H1 (cell line): ENCODE measurements at regions not wholly inside any gene's neighbourhood (a gene's known extent, or its start where the extent isn't known, plus 50 kb on each side); places are given as distances from the start of the nearest gene placed in this dataset.

Experiments used
- CTCF ChIA-PET: fragments of 300-600 bp; sonication (Branson Sonifier 250); formaldehyde crosslinking; loops from one replicate; lab custom pipeline; 2021; ENCODE audit not compliant: partially characterized antibody; lab: Charles Lee
- POLR2A ChIA-PET: fragments of 300-600 bp; sonication (Branson Sonifier 250); formaldehyde crosslinking; loops from one replicate; lab custom pipeline; 2021; ENCODE audit warnings: inconsistent platforms; ENCODE audit not compliant: partially characterized antibody; lab: Charles Lee
- DNase-seq, 2 experiments: peaks; one replicate each; pipeline versions ENCODE4 v3.0.0 to v3.0.0-alpha.2; 2010 to 2022; ENCODE audit warnings: low spot score in 2 of 2, low read depth in 1 of 2, mixed read lengths in 1 of 2
- FAIRE-seq: peaks from 2 replicates; lab custom pipeline; 2011; peaks lifted over from hg19 to GRCh38; lab: Jason Lieb, UNC
- H2AFZ ChIP-seq: 2 replicates; pipeline ENCODE4 v1.8.1; 2012; ENCODE audit warnings: low read length, inconsistent platforms
- H2AK5ac ChIP-seq: 2 replicates; pipeline ENCODE4 v1.6.1; 2013; ENCODE audit warnings: low read depth, low read length
- H2BK120ac ChIP-seq: replicated peaks from 2 replicates; pipeline ENCODE3; 2013; ENCODE audit warnings: low read depth, low read length, inconsistent platforms
- H2BK12ac ChIP-seq: 2 replicates; pipeline ENCODE4 v1.6.1; 2013; ENCODE audit warnings: low read depth, low read length
- H2BK15ac ChIP-seq: 2 replicates; pipeline ENCODE4 v1.6.1; 2013; ENCODE audit warnings: low read length
- H2BK20ac ChIP-seq: 2 replicates; pipeline ENCODE4 v1.6.1; 2013; ENCODE audit warnings: low read length
- H2BK5ac ChIP-seq: 2 replicates; pipeline ENCODE4 v1.6.1; 2013; ENCODE audit warnings: low read depth, low read length
- H3K14ac ChIP-seq: 2 replicates; pipeline ENCODE4 v1.6.1; 2013; ENCODE audit warnings: inconsistent platforms; ENCODE audit not compliant: insufficient read length
- H3K18ac ChIP-seq: 2 replicates; pipeline ENCODE4 v1.6.1; 2013; ENCODE audit warnings: low read length; ENCODE audit errors: extremely low read depth
- H3K23ac ChIP-seq: 2 replicates; pipeline ENCODE4 v1.6.1; 2013; ENCODE audit warnings: inconsistent platforms; ENCODE audit not compliant: insufficient read length
- H3K23me2 ChIP-seq: 2 replicates; pipeline ENCODE4 v1.6.1; 2013; ENCODE audit warnings: low read depth, low read length
- H3K27ac ChIP-seq: 2 replicates; pipeline ENCODE4 v1.6.1; 2011; ENCODE audit warnings: low read depth, low read length, inconsistent platforms
- H3K27me3 ChIP-seq, 4 experiments: replicated peaks in 1 of 4; 1 replicate in 1 of 4; 2 replicates in 3 of 4; pipeline versions ENCODE4 v1.6.1 to v1.8.1; 2011 to 2013; ENCODE audit warnings: low read length in 3 of 4, mild to moderate bottlenecking in 3 of 4, inconsistent platforms in 2 of 4, mixed read lengths in 2 of 4, moderate library complexity in 1 of 4; ENCODE audit not compliant: control insufficient read depth in 3 of 4, insufficient read depth in 3 of 4; ENCODE audit errors: extremely low read depth in 1 of 4
- H3K36me3 ChIP-seq, 4 experiments: 2 replicates each; pipeline versions ENCODE4 v1.6.1 to v1.8.1; 2011 to 2013; ENCODE audit warnings: mild to moderate bottlenecking in 4 of 4, low read length in 3 of 4, moderate library complexity in 2 of 4, control low read depth in 1 of 4, inconsistent platforms in 1 of 4; ENCODE audit not compliant: insufficient read depth in 4 of 4, control insufficient read depth in 2 of 4
- H3K4ac ChIP-seq: replicated peaks from 2 replicates; pipeline ENCODE3; 2013; ENCODE audit warnings: low read length, low read depth, mixed read lengths, inconsistent platforms; ENCODE audit not compliant: insufficient read length
- H3K4me1 ChIP-seq, 4 experiments: replicated peaks in 1 of 4; 1 replicate in 1 of 4; 2 replicates in 3 of 4; pipeline versions ENCODE4 v1.6.1 to v1.8.1; 2011 to 2013; ENCODE audit warnings: low read length in 3 of 4, inconsistent platforms in 2 of 4, mixed read lengths in 1 of 4; ENCODE audit not compliant: insufficient read depth in 4 of 4, control insufficient read depth in 3 of 4
- H3K4me2 ChIP-seq, 2 experiments: 2 replicates each; pipeline versions ENCODE4 v1.6.1 to v1.8.1; 2011 to 2013; ENCODE audit warnings: low read depth in 2 of 2, low read length in 2 of 2, control low read depth in 1 of 2, inconsistent platforms in 1 of 2, mild to moderate bottlenecking in 1 of 2; ENCODE audit not compliant: insufficient read depth in 1 of 2
- H3K4me3 ChIP-seq, 4 experiments: fragments of 200-600, 300-600 bp in 1 of 4; sonication (generic), shearing (Covaris generic), sonication (Bioruptor Twin) in 1 of 4; 2 replicates each; pipeline versions ENCODE4 v1.5.1 to v1.8.1; 2011 to 2016; ENCODE audit warnings: low read length in 4 of 4, low read depth in 3 of 4, control low read depth in 2 of 4, inconsistent platforms in 2 of 4, mild to moderate bottlenecking in 2 of 4, mixed read lengths in 1 of 4, moderate library complexity in 1 of 4; ENCODE audit not compliant: insufficient read depth in 2 of 4; ENCODE audit errors: extremely low read depth in 1 of 4
- H3K56ac ChIP-seq: replicated peaks from 2 replicates; pipeline ENCODE3; 2013; ENCODE audit warnings: low read depth, mild to moderate bottlenecking, mixed read lengths, low read length, inconsistent platforms; ENCODE audit not compliant: insufficient read length
- H3K79me1 ChIP-seq: 2 replicates; pipeline ENCODE4 v1.6.1; 2013; ENCODE audit warnings: low read depth, low read length, control low read depth
- H3K79me2 ChIP-seq, 2 experiments: 2 replicates each; pipeline versions ENCODE4 v1.6.1 to v1.8.1; 2012 to 2013; ENCODE audit warnings: low read length in 2 of 2, mild to moderate bottlenecking in 2 of 2, inconsistent platforms in 1 of 2; ENCODE audit not compliant: insufficient read depth in 2 of 2, control insufficient read depth in 1 of 2
- H3K9ac ChIP-seq, 4 experiments: replicated peaks in 1 of 4; 1 replicate in 1 of 4; 2 replicates in 3 of 4; pipeline versions ENCODE4 v1.6.1 to v1.8.1; 2011 to 2013; ENCODE audit warnings: low read depth in 3 of 4, low read length in 3 of 4, control low read depth in 2 of 4, mild to moderate bottlenecking in 2 of 4, moderate library complexity in 2 of 4, inconsistent platforms in 1 of 4; ENCODE audit errors: extremely low read depth in 1 of 4
- H3K9me3 ChIP-seq, 2 experiments: 2 replicates each; pipeline versions ENCODE4 v1.6.1 to v1.8.1; 2012 to 2013; ENCODE audit warnings: mild to moderate bottlenecking in 2 of 2, moderate library complexity in 2 of 2, control low read depth in 1 of 2, inconsistent platforms in 1 of 2, low read depth in 1 of 2, low read length in 1 of 2, mixed read lengths in 1 of 2; ENCODE audit not compliant: insufficient read depth in 2 of 2
- H4K20me1 ChIP-seq, 2 experiments: replicated peaks in 1 of 2; 2 replicates each; pipeline versions ENCODE3 to v1.8.1; 2011 to 2013; ENCODE audit warnings: inconsistent platforms in 2 of 2, low read length in 2 of 2, mild to moderate bottlenecking in 1 of 2; ENCODE audit not compliant: insufficient read depth in 2 of 2, control insufficient read depth in 1 of 2
- H4K5ac ChIP-seq: 2 replicates; pipeline ENCODE4 v1.6.1; 2013; ENCODE audit warnings: low read length, low read depth, mixed read lengths, inconsistent platforms; ENCODE audit not compliant: insufficient read length
- H4K8ac ChIP-seq: 2 replicates; pipeline ENCODE4 v1.8.0; 2013; ENCODE audit warnings: mild to moderate bottlenecking, moderate library complexity, low read length, inconsistent platforms; ENCODE audit not compliant: insufficient read depth; ENCODE audit errors: extremely low read depth
- H4K91ac ChIP-seq: replicated peaks from 2 replicates; pipeline ENCODE3; 2013; ENCODE audit warnings: low read length, mixed read lengths, inconsistent platforms; ENCODE audit not compliant: insufficient read length
- BACH1 ChIP-seq: IDR thresholded peaks from 2 replicates; pipeline ENCODE4 v1.6.1; 2012; ENCODE audit warnings: low read length, improper control_type of control experiment
- CBX5 ChIP-seq: fragments of 300-800, 300-1000 bp; sonication (generic); IDR thresholded peaks from 2 replicates; pipeline ENCODE4 v1.7.1; 2016; ENCODE audit warnings: antibody characterized with exemption, low read length, low read depth
- CHD2 ChIP-seq: IDR thresholded peaks from 2 replicates; pipeline ENCODE4 v1.6.1; 2012; ENCODE audit warnings: low read length, improper control_type of control experiment
- CTCF ChIP-seq, 3 experiments: IDR thresholded peaks; 1 replicate in 2 of 3; 2 replicates in 1 of 3; pipeline versions ENCODE4 v1.5.1 to v1.6.1; 2011; ENCODE audit warnings: low read length in 3 of 3, mild to moderate bottlenecking in 3 of 3, inconsistent platforms in 2 of 3, low read depth in 1 of 3, moderate library complexity in 1 of 3; ENCODE audit not compliant: insufficient read depth in 1 of 3; ENCODE audit errors: control extremely low read depth in 1 of 3
- FOSL1 ChIP-seq: IDR thresholded peaks from 2 replicates; pipeline ENCODE4 v1.6.1; 2011; ENCODE audit warnings: mild to moderate bottlenecking, low read depth, low read length, moderate library complexity; ENCODE audit not compliant: insufficient read depth
- KDM5A ChIP-seq: fragments of 200-600 bp; IDR thresholded peaks from 2 replicates; pipeline ENCODE4 v1.7.1; 2012; ENCODE audit warnings: mild to moderate bottlenecking, low read length, inconsistent platforms, mixed read lengths
- NANOG ChIP-seq: IDR thresholded peaks from 2 replicates; pipeline ENCODE4 v1.6.1; 2011; ENCODE audit warnings: low read length, low read depth, mild to moderate bottlenecking, inconsistent platforms; ENCODE audit not compliant: insufficient read depth, poor library complexity, severe bottlenecking
- POLR2A ChIP-seq, 2 experiments: IDR thresholded peaks; 1 replicate in 1 of 2; 2 replicates in 1 of 2; pipeline ENCODE4 v1.6.1; 2011; ENCODE audit warnings: low read depth in 2 of 2, low read length in 2 of 2, mild to moderate bottlenecking in 2 of 2; ENCODE audit errors: control extremely low read depth in 1 of 2
- POLR2AphosphoS5 ChIP-seq: IDR thresholded peaks from 2 replicates; pipeline ENCODE4 v1.6.1; 2011; ENCODE audit warnings: low read depth, low read length
- TCF12 ChIP-seq: IDR thresholded peaks from 2 replicates; pipeline ENCODE4 v1.6.1; 2011; ENCODE audit warnings: low read depth, mild to moderate bottlenecking, low read length
- TEAD4 ChIP-seq: IDR thresholded peaks from 2 replicates; pipeline ENCODE4 v1.6.1; 2012; ENCODE audit warnings: low read depth, low read length, inconsistent platforms, mixed read lengths
- WGBS, 2 experiments: shearing (Covaris generic) in 1 of 2; methylation state at CpG; one replicate each; pipeline versions ENCODE4 v1.1.6 to v1.1.7; 2013 to 2015; ENCODE audit warnings: low lambda C conversion rate in 2 of 2, mixed read lengths in 2 of 2, inconsistent platforms in 1 of 2, low coverage in 1 of 2, missing lambda C conversion rate in 1 of 2; ENCODE audit not compliant: insufficient replicate concordance in 2 of 2, insufficient coverage in 1 of 2, insufficient read length in 1 of 2; ENCODE audit errors: extremely low coverage in 1 of 2, missing lambda C conversion rate in 1 of 2; 5-methylcytosine and 5-hydroxymethylcytosine counted together
- TF ChIP-seq, protein P1 (sequence below): IDR thresholded peaks from 2 replicates; pipeline ENCODE4 v1.6.1; 2012; ENCODE audit warnings: low read length, inconsistent platforms

- 92% methylated on average over 1 of the region's 1 CpG; no CpG with 5 or more reads in 1 of the 2 experiments for WGBS, 2 experiments
- H3K4me1 ChIP-seq = no peaks in the 10 kb centered on the region
- no peaks in the 10 kb centered on the region for H3K79me1 ChIP-seq
- no peaks in the 10 kb centered on the region for H3K23me2 ChIP-seq
- no peaks in the 10 kb centered on the region for H3K27me3 ChIP-seq
- H3K23ac ChIP-seq = no peak overlapping the region
- no peak overlapping the region for H3K4ac ChIP-seq
- no peak overlapping the region for H2BK120ac ChIP-seq
- H4K91ac ChIP-seq = no peak overlapping the region
- POLR2A ChIA-PET = no interaction called here
- no peak overlapping the region for H2BK15ac ChIP-seq
- CTCF ChIA-PET = no interaction called here
- H3K4me2 ChIP-seq = no peak overlapping the region
- no peak overlapping the region for H2AK5ac ChIP-seq
- no peak overlapping the region for H2AFZ ChIP-seq
- H3K9me3 ChIP-seq = no peaks in the 10 kb centered on the region
- H3K56ac ChIP-seq = no peak overlapping the region
- TF ChIP-seq, protein P1, sequence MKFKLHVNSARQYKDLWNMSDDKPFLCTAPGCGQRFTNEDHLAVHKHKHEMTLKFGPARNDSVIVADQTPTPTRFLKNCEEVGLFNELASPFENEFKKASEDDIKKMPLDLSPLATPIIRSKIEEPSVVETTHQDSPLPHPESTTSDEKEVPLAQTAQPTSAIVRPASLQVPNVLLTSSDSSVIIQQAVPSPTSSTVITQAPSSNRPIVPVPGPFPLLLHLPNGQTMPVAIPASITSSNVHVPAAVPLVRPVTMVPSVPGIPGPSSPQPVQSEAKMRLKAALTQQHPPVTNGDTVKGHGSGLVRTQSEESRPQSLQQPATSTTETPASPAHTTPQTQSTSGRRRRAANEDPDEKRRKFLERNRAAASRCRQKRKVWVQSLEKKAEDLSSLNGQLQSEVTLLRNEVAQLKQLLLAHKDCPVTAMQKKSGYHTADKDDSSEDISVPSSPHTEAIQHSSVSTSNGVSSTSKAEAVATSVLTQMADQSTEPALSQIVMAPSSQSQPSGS = no peak
- no peak for TF ChIP-seq FOSL1
- TF ChIP-seq TEAD4 = no peak
- TF ChIP-seq CTCF (IDR thresholded peaks at IDR 0.05; ENCODE audit: control extremely low read depth in 1 of 3, insufficient read depth in 1 of 3, low read depth in 1 of 3, low read length in 3 of 3) = no peak
- TF ChIP-seq TCF12 = no peak
- TF ChIP-seq BACH1 = no peak
- TF ChIP-seq NANOG = no peak
- no peak for TF ChIP-seq POLR2A (IDR thresholded peaks at IDR 0.05; ENCODE audit: control extremely low read depth in 1 of 2, low read depth in 2 of 2, low read length in 2 of 2)
- TF ChIP-seq KDM5A = no peak
- no peak for TF ChIP-seq POLR2AphosphoS5
- no peak for TF ChIP-seq CBX5
- TF ChIP-seq CHD2 = no peak
- H3K27ac ChIP-seq = no peak overlapping the region
- no peak overlapping the region for H2BK5ac ChIP-seq
- H4K20me1 ChIP-seq = no peaks in the 10 kb centered on the region
- H3K9ac ChIP-seq = no peak overlapping the region
- DNase-seq = peak in 1 of 2 experiments; percentile 34
- FAIRE-seq = no peak
- no peak overlapping the region for H3K4me3 ChIP-seq
- H3K36me3 ChIP-seq = no peaks in the 10 kb centered on the region
- no peak overlapping the region; the same call in 1 of the 2 replicates for H4K8ac ChIP-seq
- no peak overlapping the region for H4K5ac ChIP-seq
- no peak overlapping the region for H3K14ac ChIP-seq
- no peak overlapping the region for H3K18ac ChIP-seq
- H3K79me2 ChIP-seq = no peaks in the 10 kb centered on the region
- no peak overlapping the region for H2BK20ac ChIP-seq
- H2BK12ac ChIP-seq = no peak overlapping the region
Measured at GRCh38 chr20:24718696-24719095, 230.4 kb upstream of the CST7 start.
